Fibroblast of lung (primary cell): ENCODE measurements at regions not wholly inside any gene's neighbourhood (a gene's known extent, or its start where the extent isn't known, plus 50 kb on each side); places are given as distances from the start of the nearest gene placed in this dataset.

Experiments used
- CTCF ChIP-seq, 2 donors: IDR thresholded peaks in 1 of 2; conservative IDR thresholded peaks in 1 of 2; 1 replicate in 1 of 2; 2 replicates in 1 of 2; pipeline ENCODE4 v1.5.1; 2011 to 2012; ENCODE audit warnings: low read length in 2 of 2, control low read depth in 1 of 2, inconsistent platforms in 1 of 2, low read depth in 1 of 2, mild to moderate bottlenecking in 1 of 2
- EZH2 ChIP-seq: IDR thresholded peaks from 2 replicates; pipeline ENCODE4 v1.5.1; 2012; ENCODE audit warnings: low read length, control low read depth, mild to moderate bottlenecking; ENCODE audit errors: missing control alignments

GRCh38 chr2:100745604-100746003 lies 74.3 kb upstream of the NPAS2 start:
- TF ChIP-seq EZH2, result no peak
- TF ChIP-seq CTCF (conservative IDR thresholded peaks at IDR 0.05 in 1 of 2, IDR thresholded peaks at IDR 0.05 in 1 of 2; ENCODE audit: low read depth in 1 of 2, low read length in 2 of 2), result no peak
